DND-41 (cell line): ENCODE measurements at regions not wholly inside any gene's neighbourhood (a gene's known extent, or its start where the extent isn't known, plus 50 kb on each side); places are given as distances from the start of the nearest gene placed in this dataset.

Experiments
- ATAC-seq: fragments of 200-7000 bp; cut with Tn5 transposase; 3 replicates; pipeline ENCODE4 v1.9.1; 2021; ENCODE audit warnings: low read depth; ENCODE audit not compliant: insufficient read depth
- DNase-seq: peaks from one replicate; pipeline ENCODE4 v3.0.0-alpha.2; 2020
- H2AFZ ChIP-seq: 2 replicates; pipeline ENCODE4 v1.6.0; 2012; ENCODE audit warnings: low read depth, low read length
- H3K27ac ChIP-seq: 2 replicates; pipeline ENCODE4 v1.5.1; 2012; ENCODE audit warnings: low read length, inconsistent platforms
- H3K27me3 ChIP-seq: fragments of 200-600 bp; sonication (generic); 2 replicates; pipeline ENCODE4 v1.6.0; 2012; ENCODE audit warnings: low read length, mild to moderate bottlenecking, inconsistent platforms; ENCODE audit not compliant: insufficient read depth, poor library complexity
- H3K36me3 ChIP-seq: 2 replicates; pipeline ENCODE4 v1.5.1; 2012; ENCODE audit warnings: low read length, inconsistent platforms; ENCODE audit not compliant: insufficient read depth
- H3K4me1 ChIP-seq: 2 replicates; pipeline ENCODE4 v1.5.1; 2012; ENCODE audit warnings: mild to moderate bottlenecking, low read length; ENCODE audit not compliant: insufficient read depth
- H3K4me2 ChIP-seq: 2 replicates; pipeline ENCODE4 v1.6.0; 2012; ENCODE audit warnings: mild to moderate bottlenecking, moderate library complexity, low read length, inconsistent platforms; ENCODE audit not compliant: insufficient read depth
- H3K4me3 ChIP-seq, 2 experiments: fragments of 200-600 bp in 1 of 2; shearing (Covaris generic) in 1 of 2; 2 replicates each; pipeline ENCODE4 v1.5.1; 2012 to 2016; ENCODE audit warnings: inconsistent platforms in 2 of 2, low read length in 2 of 2, mild to moderate bottlenecking in 2 of 2, low read depth in 1 of 2, moderate library complexity in 1 of 2
- H3K79me2 ChIP-seq: 2 replicates; pipeline ENCODE4 v1.6.0; 2012; ENCODE audit warnings: low read length, inconsistent platforms; ENCODE audit not compliant: insufficient read depth
- H3K9ac ChIP-seq: 2 replicates; pipeline ENCODE4 v1.6.0; 2012; ENCODE audit warnings: low read depth, mild to moderate bottlenecking, inconsistent platforms, low read length, moderate library complexity
- H3K9me3 ChIP-seq: 2 replicates; pipeline ENCODE4 v1.5.1; 2012; ENCODE audit warnings: low read length, moderate library complexity, mild to moderate bottlenecking, inconsistent platforms; ENCODE audit not compliant: insufficient read depth, severe bottlenecking
- H4K20me1 ChIP-seq: 2 replicates; pipeline ENCODE4 v1.6.0; 2012; ENCODE audit warnings: low read length; ENCODE audit not compliant: insufficient read depth
- CTCF ChIP-seq: IDR thresholded peaks from 2 replicates; pipeline ENCODE4 v1.5.1; 2012; ENCODE audit warnings: borderline replicate concordance, low read length, moderate library complexity, mild to moderate bottlenecking; ENCODE audit not compliant: poor library complexity, severe bottlenecking; ENCODE audit errors: extremely low read depth
- EZH2 ChIP-seq: IDR thresholded peaks from 3 replicates; pipeline ENCODE4 v1.6.1; 2012; ENCODE audit warnings: borderline replicate concordance, low read depth, mild to moderate bottlenecking, moderate library complexity, low read length, inconsistent platforms; ENCODE audit not compliant: severe bottlenecking

GRCh38 chr1:20416706-20417105 is 69.3 kb downstream of the CAMK2N1 start:
- 0 out of 2 replicates have a peak, but pooled peaks cover 2% of the 10 kb centered on the region for H4K20me1 ChIP-seq
- no peaks in the 10 kb centered on the region for H3K79me2 ChIP-seq
- no peak overlapping the region for H3K27ac ChIP-seq
- H3K4me1 ChIP-seq, result no peaks in the 10 kb centered on the region
- H3K9ac ChIP-seq, result no peak overlapping the region
- no peak overlapping the region for H3K4me2 ChIP-seq
- no peak for ATAC-seq
- DNase-seq, result no peak
- no peaks in the 10 kb centered on the region for H3K36me3 ChIP-seq
- no peak overlapping the region for H3K4me3 ChIP-seq
- H3K27me3 ChIP-seq, result no peaks in the 10 kb centered on the region
- no peak overlapping the region for H2AFZ ChIP-seq
- TF ChIP-seq EZH2 (no peak), CTCF (no peak)
- no peaks in the 10 kb centered on the region for H3K9me3 ChIP-seq

GRCh38 chr1:20413776-20414140 is 72.3 kb downstream of the CAMK2N1 start:
- Histone ChIP-seq H3K4me2 (no peak overlapping the region), H3K79me2 (no peaks in the 10 kb centered on the region), H3K36me3 (no peaks in the 10 kb centered on the region), H3K27ac (no peak overlapping the region), H3K27me3 (no peaks in the 10 kb centered on the region), H3K4me1 (no peaks in the 10 kb centered on the region), H3K9me3 (no peaks in the 10 kb centered on the region), H4K20me1 (0 out of 2 replicates have a peak, but pooled peaks cover 2% of the 10 kb centered on the region), H3K4me3 (no peak overlapping the region), H2AFZ (no peak overlapping the region), H3K9ac (no peak overlapping the region)
- TF ChIP-seq CTCF, result no peak
- TF ChIP-seq EZH2, result no peak
- ATAC-seq (no peak), DNase-seq (no peak)

- ATAC-seq, result no peak
- no peaks in the 10 kb centered on the region for H3K4me1 ChIP-seq
Measured at GRCh38 chr1:20413136-20413775, 72.8 kb downstream of the CAMK2N1 start.

More at GRCh38 chr1:20413136-20413775, 72.8 kb downstream of the CAMK2N1 start:
- Histone ChIP-seq H3K79me2 (no peaks in the 10 kb centered on the region), H3K9me3 (no peaks in the 10 kb centered on the region), H3K4me2 (no peak overlapping the region), H2AFZ (no peak overlapping the region), H3K27ac (no peak overlapping the region), H3K27me3 (no peaks in the 10 kb centered on the region), H3K4me3 (no peak overlapping the region), H3K9ac (no peak overlapping the region), H3K36me3 (no peaks in the 10 kb centered on the region), H4K20me1 (0 out of 2 replicates have a peak, but pooled peaks cover 2% of the 10 kb centered on the region)
- TF ChIP-seq CTCF, result no peak
- TF ChIP-seq EZH2, result no peak
- DNase-seq, result no peak
